WTC11 (cell line): ENCODE measurements at regions not wholly inside any gene's neighbourhood (a gene's known extent, or its start where the extent isn't known, plus 50 kb on each side); places are given as distances from the start of the nearest gene placed in this dataset.
"Not testable (repeated sequence)": the region's sequence is repeated elsewhere in the genome, so short reads cannot be mapped to it uniquely, and the experiment has no call there.

Experiments
- ATAC-seq: fragments of 200-7000 bp; cut with Tn5 transposase; 2 replicates; pipeline ENCODE4 v1.10.0; 2021; ENCODE audit warnings: mild to moderate bottlenecking, moderate library complexity
- CTCF ChIA-PET: fragments of 300-600 bp; sonication (Branson Sonifier 250); formaldehyde crosslinking; loops from one replicate; lab custom pipeline; 2021; ENCODE audit warnings: antibody characterized with exemption; lab: Charles Lee
- POLR2A ChIA-PET: fragments of 350-600 bp; sonication (Branson Sonifier 250); formaldehyde crosslinking; loops from one replicate; lab custom pipeline; 2021; ENCODE audit warnings: antibody characterized with exemption; lab: Charles Lee
- DNase-seq: peaks from one replicate; pipeline ENCODE4 v3.0.0; 2021; ENCODE audit warnings: low spot score
- H3K27ac Mint-ChIP-seq: 2 replicates; pipeline ENCODE4 v1.8.0; 2021; ENCODE audit warnings: mixed read lengths
- H3K27me3 Mint-ChIP-seq: 2 replicates; pipeline ENCODE4 v1.8.0; 2021; ENCODE audit warnings: low read depth, mild to moderate bottlenecking, moderate library complexity, mixed read lengths
- H3K36me3 Mint-ChIP-seq: 2 replicates; pipeline ENCODE4 v1.8.0; 2021; ENCODE audit warnings: mixed read lengths
- H3K4me1 Mint-ChIP-seq: 2 replicates; pipeline ENCODE4 v1.8.0; 2022; ENCODE audit warnings: mixed read lengths
- H3K4me3 Mint-ChIP-seq: 2 replicates; pipeline ENCODE4 v1.8.0; 2021; ENCODE audit warnings: mild to moderate bottlenecking, moderate library complexity, mixed read lengths
- H3K9me3 Mint-ChIP-seq: 2 replicates; pipeline ENCODE4 v1.8.0; 2021; ENCODE audit warnings: mixed read lengths
- ATF1 ChIP-seq: sonication (generic); formaldehyde crosslinking; IDR thresholded peaks from 2 replicates; pipeline ENCODE4 v1.8.1; 2023; ENCODE audit warnings: mild to moderate bottlenecking, moderate library complexity, missing genetic modification reagents
- CBFB ChIP-seq: sonication (generic); formaldehyde crosslinking; IDR thresholded peaks from 2 replicates; pipeline ENCODE4 v1.8.1; 2022; ENCODE audit warnings: mild to moderate bottlenecking, low read depth, missing genetic modification reagents
- CREB1 ChIP-seq: sonication (generic); formaldehyde crosslinking; IDR thresholded peaks from 2 replicates; pipeline ENCODE4 v1.8.0; 2023; ENCODE audit warnings: mild to moderate bottlenecking, missing genetic modification reagents
- CREM ChIP-seq: sonication (generic); formaldehyde crosslinking; IDR thresholded peaks from 2 replicates; pipeline ENCODE4 v1.8.1; 2022; ENCODE audit warnings: mild to moderate bottlenecking, missing genetic modification reagents, moderate library complexity
- FOXJ3 ChIP-seq: sonication (generic); formaldehyde crosslinking; IDR thresholded peaks from 2 replicates; pipeline ENCODE4 v1.9.0; 2021; ENCODE audit warnings: missing genetic modification reagents, mild to moderate bottlenecking, borderline replicate concordance
- FOXP1 ChIP-seq: sonication (generic); formaldehyde crosslinking; IDR thresholded peaks from 2 replicates; pipeline ENCODE4 v1.8.0; 2022; ENCODE audit warnings: missing genetic modification reagents, mild to moderate bottlenecking, moderate library complexity, borderline replicate concordance
- MYBL2 ChIP-seq: sonication (generic); formaldehyde crosslinking; IDR thresholded peaks from 2 replicates; pipeline ENCODE4 v1.8.1; 2023; ENCODE audit warnings: mild to moderate bottlenecking, moderate library complexity, missing genetic modification reagents
- NFE2L1 ChIP-seq: sonication (generic); formaldehyde crosslinking; IDR thresholded peaks from 2 replicates; pipeline ENCODE4 v1.8.1; 2023; ENCODE audit warnings: missing genetic modification reagents
- NFYB ChIP-seq: sonication (generic); formaldehyde crosslinking; conservative IDR thresholded peaks from 2 replicates; pipeline ENCODE4 v1.8.0; 2022; ENCODE audit warnings: low read depth, missing genetic modification reagents
- OVOL2 ChIP-seq: fragments of 250-450 bp; sonication (Bioruptor Pico); IDR thresholded peaks from 2 replicates; pipeline ENCODE4 v1.9.0; 2021; ENCODE audit warnings: mild to moderate bottlenecking, borderline replicate concordance
- RELA ChIP-seq: sonication (generic); formaldehyde crosslinking; IDR thresholded peaks from 2 replicates; pipeline ENCODE4 v1.8.1; 2022; ENCODE audit warnings: missing genetic modification reagents, mild to moderate bottlenecking, borderline replicate concordance
- SMAD3 ChIP-seq: sonication (generic); formaldehyde crosslinking; IDR thresholded peaks from 2 replicates; pipeline ENCODE4 v1.8.0; 2022; ENCODE audit warnings: missing genetic modification reagents, mild to moderate bottlenecking, borderline replicate concordance
- SP1 ChIP-seq: sonication (generic); formaldehyde crosslinking; conservative IDR thresholded peaks from 2 replicates; pipeline ENCODE4 v1.8.1; 2022; ENCODE audit warnings: missing genetic modification reagents
- TP53 ChIP-seq: sonication (generic); formaldehyde crosslinking; IDR thresholded peaks from 2 replicates; pipeline ENCODE4 v1.8.1; 2023; ENCODE audit warnings: mild to moderate bottlenecking, missing genetic modification reagents
- ZNF138 ChIP-seq: sonication (generic); formaldehyde crosslinking; conservative IDR thresholded peaks from 2 replicates; pipeline ENCODE4 v1.8.1; 2022; ENCODE audit warnings: mild to moderate bottlenecking, moderate library complexity, missing genetic modification reagents
- ZNF232 ChIP-seq: sonication (generic); formaldehyde crosslinking; IDR thresholded peaks from 2 replicates; pipeline ENCODE4 v1.8.0; 2022; ENCODE audit warnings: mild to moderate bottlenecking, missing genetic modification reagents
- ZNF317 ChIP-seq: sonication (generic); formaldehyde crosslinking; IDR thresholded peaks from 2 replicates; pipeline ENCODE4 v1.8.1; 2023; ENCODE audit warnings: low read depth, mild to moderate bottlenecking, moderate library complexity, missing genetic modification reagents, borderline replicate concordance
- ZNF416 ChIP-seq: fragments of 250-450 bp; sonication (Bioruptor Pico); IDR thresholded peaks from 2 replicates; pipeline ENCODE4 v1.9.0; 2021; ENCODE audit warnings: mild to moderate bottlenecking, inconsistent platforms
- ZNF423 ChIP-seq: fragments of 250-450 bp; sonication (Bioruptor Pico); IDR thresholded peaks from 2 replicates; pipeline ENCODE4 v2.1.2; 2022; ENCODE audit warnings: mild to moderate bottlenecking, moderate library complexity
- TF ChIP-seq, protein P1 (sequence below): sonication (generic); formaldehyde crosslinking; IDR thresholded peaks from 2 replicates; pipeline ENCODE4 v1.8.1; 2023; ENCODE audit warnings: mild to moderate bottlenecking, missing genetic modification reagents
- TF ChIP-seq, protein P2 (sequence below): sonication (generic); formaldehyde crosslinking; IDR thresholded peaks from 2 replicates; pipeline ENCODE4 v1.8.1; 2022; ENCODE audit warnings: low read depth, mild to moderate bottlenecking, moderate library complexity, missing genetic modification reagents, borderline replicate concordance
- TF ChIP-seq, protein P3 (sequence below): fragments of 250-450 bp; sonication (Bioruptor Pico); IDR thresholded peaks from 2 replicates; pipeline ENCODE4 v1.9.0; 2021; ENCODE audit warnings: moderate library complexity, mild to moderate bottlenecking, inconsistent platforms, borderline replicate concordance
- TF ChIP-seq, protein P4 (sequence below): sonication (generic); formaldehyde crosslinking; IDR thresholded peaks from 2 replicates; pipeline ENCODE4 v1.8.1; 2023; ENCODE audit warnings: mild to moderate bottlenecking, missing genetic modification reagents, borderline replicate concordance

DNA sequence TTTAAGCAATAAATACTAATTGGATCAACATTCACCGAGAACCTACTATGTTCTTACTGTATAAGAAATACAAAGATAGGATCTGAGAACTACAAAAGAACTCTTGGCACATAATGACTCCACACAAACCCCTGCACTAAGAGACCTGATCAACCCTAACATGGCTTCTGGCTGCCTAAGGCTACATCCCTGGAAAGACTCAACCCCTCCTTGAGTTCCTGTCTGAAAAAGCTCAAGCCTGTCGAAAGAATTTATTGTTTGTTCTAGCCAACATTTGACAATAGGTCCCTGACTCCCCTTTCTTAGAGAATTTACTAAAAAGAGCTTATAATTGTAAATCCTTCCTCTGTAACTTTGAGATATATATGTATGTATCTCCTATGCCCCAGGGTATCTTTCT is 125.3 kb upstream of the SGCE start:
- H3K27ac Mint-ChIP-seq, result no peak overlapping the region
- TF ChIP-seq, protein P1, sequence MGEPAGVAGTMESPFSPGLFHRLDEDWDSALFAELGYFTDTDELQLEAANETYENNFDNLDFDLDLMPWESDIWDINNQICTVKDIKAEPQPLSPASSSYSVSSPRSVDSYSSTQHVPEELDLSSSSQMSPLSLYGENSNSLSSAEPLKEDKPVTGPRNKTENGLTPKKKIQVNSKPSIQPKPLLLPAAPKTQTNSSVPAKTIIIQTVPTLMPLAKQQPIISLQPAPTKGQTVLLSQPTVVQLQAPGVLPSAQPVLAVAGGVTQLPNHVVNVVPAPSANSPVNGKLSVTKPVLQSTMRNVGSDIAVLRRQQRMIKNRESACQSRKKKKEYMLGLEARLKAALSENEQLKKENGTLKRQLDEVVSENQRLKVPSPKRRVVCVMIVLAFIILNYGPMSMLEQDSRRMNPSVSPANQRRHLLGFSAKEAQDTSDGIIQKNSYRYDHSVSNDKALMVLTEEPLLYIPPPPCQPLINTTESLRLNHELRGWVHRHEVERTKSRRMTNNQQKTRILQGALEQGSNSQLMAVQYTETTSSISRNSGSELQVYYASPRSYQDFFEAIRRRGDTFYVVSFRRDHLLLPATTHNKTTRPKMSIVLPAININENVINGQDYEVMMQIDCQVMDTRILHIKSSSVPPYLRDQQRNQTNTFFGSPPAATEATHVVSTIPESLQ (CRISPR knock-in tag), result no peak
- TF ChIP-seq SP1 (CRISPR knock-in tag) (no peak), MYBL2 (CRISPR knock-in tag) (no peak), TP53 (CRISPR knock-in tag) (no peak), RELA (CRISPR knock-in tag) (no peak), ATF1 (no peak), ZNF232 (CRISPR knock-in tag) (no peak), FOXJ3 (CRISPR knock-in tag) (no peak), NFYB (CRISPR knock-in tag) (no peak), ZNF416 (CRISPR knock-in tag) (no peak), ZNF317 (no peak), CREM (CRISPR knock-in tag) (no peak), CBFB (no peak), ZNF138 (CRISPR knock-in tag) (no peak)
- TF ChIP-seq, protein P2, sequence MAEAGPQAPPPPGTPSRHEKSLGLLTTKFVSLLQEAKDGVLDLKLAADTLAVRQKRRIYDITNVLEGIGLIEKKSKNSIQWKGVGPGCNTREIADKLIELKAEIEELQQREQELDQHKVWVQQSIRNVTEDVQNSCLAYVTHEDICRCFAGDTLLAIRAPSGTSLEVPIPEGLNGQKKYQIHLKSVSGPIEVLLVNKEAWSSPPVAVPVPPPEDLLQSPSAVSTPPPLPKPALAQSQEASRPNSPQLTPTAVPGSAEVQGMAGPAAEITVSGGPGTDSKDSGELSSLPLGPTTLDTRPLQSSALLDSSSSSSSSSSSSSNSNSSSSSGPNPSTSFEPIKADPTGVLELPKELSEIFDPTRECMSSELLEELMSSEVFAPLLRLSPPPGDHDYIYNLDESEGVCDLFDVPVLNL (CRISPR knock-in tag), result no peak
- TF ChIP-seq, all 79 proteins: peak for 0
- Mint-ChIP-seq H3K36me3 (peaks cover 3% of the 10 kb centered on the region; the same call in 1 of the 2 replicates), H3K4me1 (no peaks in the 10 kb centered on the region), H3K4me3 (no peak overlapping the region), H3K9me3 (peaks cover 23% of the 10 kb centered on the region), H3K27me3 (no peaks in the 10 kb centered on the region)
- CTCF ChIA-PET, result no interaction called here
- POLR2A ChIA-PET, result no interaction called here
- DNase-seq, result no peak
- ATAC-seq, result no peak

DNA sequence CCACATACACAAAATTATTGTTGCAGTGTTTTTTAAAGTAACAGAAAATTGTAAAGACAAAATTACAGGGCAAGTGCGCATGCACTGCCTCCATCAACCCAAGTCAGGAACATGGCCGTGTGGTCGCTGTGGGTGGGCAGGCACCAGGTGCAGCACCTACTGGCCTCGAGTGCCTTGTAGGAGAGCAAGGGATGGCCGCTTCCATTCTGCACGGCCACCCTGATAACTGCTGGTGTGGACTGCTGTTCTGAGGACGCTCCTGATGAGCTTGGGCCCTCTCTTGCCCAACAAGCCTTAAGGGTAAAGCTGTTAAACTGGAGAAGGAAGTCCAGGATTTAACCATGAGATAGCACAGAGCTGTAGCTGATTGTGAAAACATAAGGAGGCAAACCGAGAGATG is 124.6 kb upstream of the PPP1R9A start:
- no peak for ATAC-seq
- DNase-seq, result no peak
- no peak overlapping the region for H3K4me3 Mint-ChIP-seq
- TF ChIP-seq FOXP1, result no peak
- no peak for TF ChIP-seq OVOL2 (CRISPR knock-in tag)
- no peak for TF ChIP-seq CBFB
- TF ChIP-seq NFE2L1 (CRISPR knock-in tag), result no peak
- no peak for TF ChIP-seq SMAD3 (CRISPR knock-in tag)
- TF ChIP-seq, all 79 proteins: peak for 0
- POLR2A ChIA-PET, result no interaction called here
- CTCF ChIA-PET, result no interaction called here
- no peaks in the 10 kb centered on the region for H3K4me1 Mint-ChIP-seq
- peaks cover 20% of the 10 kb centered on the region for H3K9me3 Mint-ChIP-seq
- H3K36me3 Mint-ChIP-seq, result no peaks in the 10 kb centered on the region; the same call in 1 of the 2 replicates
- no peaks in the 10 kb centered on the region for H3K27me3 Mint-ChIP-seq
- H3K27ac Mint-ChIP-seq, result no peak overlapping the region

DNA sequence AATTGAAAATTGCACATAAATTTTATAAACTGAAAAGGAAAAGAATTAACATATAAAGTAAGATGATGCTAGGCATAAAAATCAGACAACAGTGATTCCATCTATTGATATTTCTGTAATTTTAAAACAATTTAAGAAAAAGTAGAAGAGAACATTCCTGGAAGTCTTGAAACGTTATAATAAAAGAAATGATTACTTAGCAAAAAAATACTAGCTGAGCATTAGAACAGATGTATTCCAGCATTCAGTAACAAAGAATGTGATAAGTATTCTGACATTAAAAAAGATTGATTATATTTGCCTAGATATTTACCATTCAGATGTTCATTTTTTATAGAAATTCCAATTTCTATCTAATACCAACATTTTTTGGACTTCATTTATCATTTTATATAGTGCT is 120.1 kb upstream of the PPP1R9A start:
- ATAC-seq (no peak), DNase-seq (no peak)
- Mint-ChIP-seq H3K36me3 (no peaks in the 10 kb centered on the region; the same call in 1 of the 2 replicates), H3K9me3 (peaks cover 32% of the 10 kb centered on the region), H3K4me1 (peaks cover 4% of the 10 kb centered on the region), H3K4me3 (no peak overlapping the region), H3K27me3 (no peaks in the 10 kb centered on the region), H3K27ac (no peak overlapping the region)
- CTCF ChIA-PET, result no interaction called here
- POLR2A ChIA-PET, result no interaction called here
- TF ChIP-seq ZNF423 (CRISPR knock-in tag), result no peak
- TF ChIP-seq, protein P3, sequence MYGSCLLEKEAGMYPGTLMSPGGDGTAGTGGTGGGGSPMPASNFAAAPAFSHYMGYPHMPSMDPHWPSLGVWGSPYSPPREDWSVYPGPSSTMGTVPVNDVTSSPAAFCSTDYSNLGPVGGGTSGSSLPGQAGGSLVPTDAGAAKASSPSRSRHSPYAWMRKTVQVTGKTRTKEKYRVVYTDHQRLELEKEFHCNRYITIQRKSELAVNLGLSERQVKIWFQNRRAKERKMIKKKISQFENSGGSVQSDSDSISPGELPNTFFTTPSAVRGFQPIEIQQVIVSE, result no peak
- no peak for TF ChIP-seq CREB1 (CRISPR knock-in tag)
- TF ChIP-seq, protein P4, sequence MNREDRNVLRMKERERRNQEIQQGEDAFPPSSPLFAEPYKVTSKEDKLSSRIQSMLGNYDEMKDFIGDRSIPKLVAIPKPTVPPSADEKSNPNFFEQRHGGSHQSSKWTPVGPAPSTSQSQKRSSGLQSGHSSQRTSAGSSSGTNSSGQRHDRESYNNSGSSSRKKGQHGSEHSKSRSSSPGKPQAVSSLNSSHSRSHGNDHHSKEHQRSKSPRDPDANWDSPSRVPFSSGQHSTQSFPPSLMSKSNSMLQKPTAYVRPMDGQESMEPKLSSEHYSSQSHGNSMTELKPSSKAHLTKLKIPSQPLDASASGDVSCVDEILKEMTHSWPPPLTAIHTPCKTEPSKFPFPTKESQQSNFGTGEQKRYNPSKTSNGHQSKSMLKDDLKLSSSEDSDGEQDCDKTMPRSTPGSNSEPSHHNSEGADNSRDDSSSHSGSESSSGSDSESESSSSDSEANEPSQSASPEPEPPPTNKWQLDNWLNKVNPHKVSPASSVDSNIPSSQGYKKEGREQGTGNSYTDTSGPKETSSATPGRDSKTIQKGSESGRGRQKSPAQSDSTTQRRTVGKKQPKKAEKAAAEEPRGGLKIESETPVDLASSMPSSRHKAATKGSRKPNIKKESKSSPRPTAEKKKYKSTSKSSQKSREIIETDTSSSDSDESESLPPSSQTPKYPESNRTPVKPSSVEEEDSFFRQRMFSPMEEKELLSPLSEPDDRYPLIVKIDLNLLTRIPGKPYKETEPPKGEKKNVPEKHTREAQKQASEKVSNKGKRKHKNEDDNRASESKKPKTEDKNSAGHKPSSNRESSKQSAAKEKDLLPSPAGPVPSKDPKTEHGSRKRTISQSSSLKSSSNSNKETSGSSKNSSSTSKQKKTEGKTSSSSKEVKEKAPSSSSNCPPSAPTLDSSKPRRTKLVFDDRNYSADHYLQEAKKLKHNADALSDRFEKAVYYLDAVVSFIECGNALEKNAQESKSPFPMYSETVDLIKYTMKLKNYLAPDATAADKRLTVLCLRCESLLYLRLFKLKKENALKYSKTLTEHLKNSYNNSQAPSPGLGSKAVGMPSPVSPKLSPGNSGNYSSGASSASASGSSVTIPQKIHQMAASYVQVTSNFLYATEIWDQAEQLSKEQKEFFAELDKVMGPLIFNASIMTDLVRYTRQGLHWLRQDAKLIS (CRISPR knock-in tag), result no peak

DNA sequence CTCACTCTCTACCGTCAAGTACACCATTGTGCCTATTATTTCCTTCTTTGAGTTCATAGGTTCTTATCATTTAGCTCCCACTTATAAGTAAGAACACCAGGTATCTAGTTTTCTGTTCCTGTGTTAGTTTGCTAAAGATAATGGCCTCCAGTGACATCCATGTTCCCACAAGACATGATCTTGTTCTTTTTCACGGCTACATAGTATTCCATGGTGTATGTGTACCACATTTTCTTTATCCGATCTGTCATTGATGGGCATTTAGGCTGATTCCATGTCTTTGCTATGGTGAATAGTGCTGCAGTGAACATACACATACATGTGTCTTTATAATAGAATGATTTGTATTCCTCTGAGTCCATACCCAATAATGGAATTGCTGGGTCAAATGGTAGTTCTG is 119.0 kb upstream of the PPP1R9A start:
- DNase-seq, H3K36me3 Mint-ChIP-seq: not testable (repeated sequence)
- H3K9me3 Mint-ChIP-seq, result peaks cover 32% of the 10 kb centered on the region

More for the DNA sequence above, 119.0 kb upstream of the PPP1R9A start:
- CTCF ChIA-PET, H3K27ac Mint-ChIP-seq, POLR2A ChIA-PET, H3K4me1 Mint-ChIP-seq, ATAC-seq, H3K27me3 Mint-ChIP-seq, H3K4me3 Mint-ChIP-seq: not testable (repeated sequence)
